HEK293T (cell line): ENCODE measurements at regions not wholly inside any gene's neighbourhood (a gene's known extent, or its start where the extent isn't known, plus 50 kb on each side); places are given as distances from the start of the nearest gene placed in this dataset.

Experiments
- CTCF ChIA-PET: fragments of 350-600 bp; formaldehyde crosslinking; extraction: SDS; loops from one replicate; lab custom pipeline; 2021; ENCODE audit warnings: antibody characterized with exemption, inconsistent platforms; lab: Yijun Ruan, JAX
- POLR2A ChIA-PET: fragments of 350-600 bp; formaldehyde crosslinking; extraction: SDS; loops from one replicate; lab custom pipeline; 2020; ENCODE audit warnings: antibody characterized with exemption, inconsistent platforms; lab: Yijun Ruan, JAX
- DNase-seq: peaks from one replicate; pipeline ENCODE4 v3.0.0; 2012; ENCODE audit warnings: mixed read lengths; ENCODE audit errors: extremely low spot score
- ARNT ChIP-seq: fragments of 450-650 bp; IDR thresholded peaks from 2 replicates; pipeline ENCODE4 v1.6.1; 2017; ENCODE audit warnings: mild to moderate bottlenecking
- BHLHE40 ChIP-seq: fragments of 450-650 bp; IDR thresholded peaks from 2 replicates; pipeline ENCODE4 v1.6.1; 2016; ENCODE audit warnings: mild to moderate bottlenecking, moderate library complexity, borderline replicate concordance
- CTBP1 ChIP-seq: fragments of 450-650 bp; IDR thresholded peaks from 2 replicates; pipeline ENCODE4 v1.6.1; 2016; ENCODE audit warnings: borderline replicate concordance
- ELF4 ChIP-seq: fragments of 450-650 bp; IDR thresholded peaks from 2 replicates; pipeline ENCODE4 v1.6.1; 2017; ENCODE audit warnings: antibody characterized with exemption
- FOXA1 ChIP-seq: fragments of 450-650 bp; IDR thresholded peaks from 2 replicates; pipeline ENCODE4 v1.6.1; 2016; ENCODE audit warnings: mild to moderate bottlenecking
- FOXK2 ChIP-seq: fragments of 450-650 bp; IDR thresholded peaks from 2 replicates; pipeline ENCODE4 v1.6.1; 2016; ENCODE audit warnings: mild to moderate bottlenecking
- FOXM1 ChIP-seq: fragments of 450-650 bp; IDR thresholded peaks from 2 replicates; pipeline ENCODE4 v1.6.1; 2017; ENCODE audit warnings: mild to moderate bottlenecking, borderline replicate concordance
- HDGF ChIP-seq: fragments of 450-650 bp; IDR thresholded peaks from 2 replicates; pipeline ENCODE4 v1.6.1; 2017; ENCODE audit warnings: antibody characterized with exemption, borderline replicate concordance
- L3MBTL2 ChIP-seq: fragments of 450-650 bp; conservative IDR thresholded peaks from 2 replicates; pipeline ENCODE4 v1.6.1; 2016; ENCODE audit warnings: mild to moderate bottlenecking
- LEF1 ChIP-seq: fragments of 450-650 bp; IDR thresholded peaks from 2 replicates; pipeline ENCODE4 v1.6.1; 2017; ENCODE audit warnings: mild to moderate bottlenecking, borderline replicate concordance
- NFRKB ChIP-seq: fragments of 450-650 bp; IDR thresholded peaks from 2 replicates; pipeline ENCODE4 v1.6.1; 2016; ENCODE audit warnings: mild to moderate bottlenecking, moderate library complexity
- SP1 ChIP-seq: fragments of 450-650 bp; IDR thresholded peaks from 2 replicates; pipeline ENCODE4 v1.6.1; 2017
- SUZ12 ChIP-seq: fragments of 450-650 bp; IDR thresholded peaks from 2 replicates; pipeline ENCODE4 v1.6.1; 2016; ENCODE audit warnings: mild to moderate bottlenecking
- TARDBP ChIP-seq: fragments of 450-650 bp; IDR thresholded peaks from 2 replicates; pipeline ENCODE4 v1.6.1; 2016
- ZNF384 ChIP-seq: fragments of 450-650 bp; IDR thresholded peaks from 2 replicates; pipeline ENCODE4 v1.6.1; 2016
- TF ChIP-seq, protein P1 (sequence below): fragments of 450-650 bp; IDR thresholded peaks from 2 replicates; pipeline ENCODE4 v1.6.1; 2016

DNA sequence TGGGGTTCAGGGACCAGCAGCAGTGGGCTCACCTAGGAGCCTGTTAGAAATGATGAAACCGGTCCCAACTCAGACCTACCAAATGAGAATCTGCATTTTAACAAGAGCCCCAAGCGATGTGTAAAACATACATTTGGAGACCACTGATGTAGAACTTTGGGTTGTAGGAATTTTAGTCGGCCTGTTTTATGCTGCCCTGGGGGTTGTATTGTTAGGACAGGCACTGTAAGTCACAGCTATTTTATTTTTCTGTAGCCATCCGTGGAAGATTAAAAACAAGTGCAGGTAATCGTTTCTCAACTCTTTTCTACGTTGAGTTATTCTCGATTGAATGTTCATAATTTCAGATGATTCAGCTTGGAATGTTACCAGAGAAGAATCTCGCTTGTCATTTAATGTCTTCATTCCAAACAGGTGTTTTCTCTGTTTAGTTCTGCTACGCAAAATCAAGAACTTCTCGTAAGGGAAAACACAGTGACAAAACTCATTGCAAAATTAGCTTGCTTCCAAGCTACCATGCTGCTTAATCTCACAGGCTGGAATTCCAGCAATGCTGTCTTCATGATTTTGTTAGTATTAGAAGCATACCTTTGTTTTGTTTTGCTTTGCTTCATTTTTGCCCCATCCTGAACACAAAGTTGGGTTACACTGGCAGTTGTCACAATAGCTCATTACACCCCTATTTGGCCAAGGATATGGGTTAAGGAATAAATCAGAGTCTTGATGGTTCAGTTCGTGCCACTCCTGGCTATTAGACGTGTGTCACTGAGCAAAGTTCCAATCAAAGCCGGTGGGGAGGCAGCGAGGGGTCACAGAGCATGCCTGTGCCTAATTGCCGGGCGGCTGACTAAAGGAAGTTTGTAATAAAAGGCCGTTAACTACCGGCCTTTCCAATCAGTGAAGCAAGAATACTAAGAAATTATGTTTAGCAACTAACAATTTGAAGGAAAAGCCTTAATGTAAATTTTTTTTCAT is 676.9 kb downstream of the GATA3 start:
- no peak for DNase-seq

DNA sequence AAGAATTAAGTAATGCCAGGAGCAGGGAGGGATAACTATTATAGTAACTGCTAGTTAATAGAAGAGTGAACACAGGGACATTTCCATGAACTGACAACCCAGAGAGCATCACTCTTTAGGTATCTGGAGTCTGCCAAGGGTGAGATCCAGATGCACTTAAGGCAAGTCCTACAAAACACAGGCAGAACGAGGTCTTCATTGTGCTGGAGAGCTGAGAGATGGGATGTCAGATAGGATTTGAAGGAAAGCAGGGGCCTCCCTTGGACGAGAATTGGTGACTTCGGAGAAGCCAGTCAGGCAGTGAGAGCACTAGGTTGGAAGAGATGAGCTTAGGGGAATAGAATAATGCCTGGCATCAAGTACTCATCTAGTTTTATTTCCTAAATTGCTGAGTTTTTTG is 684.5 kb downstream of the GATA3 start:
- ChIA-PET CTCF (no interaction called here), POLR2A (no interaction called here)
- no peak for TF ChIP-seq FOXM1
- TF ChIP-seq SP1 = no peak
- no peak for TF ChIP-seq NFRKB
- TF ChIP-seq LEF1 = no peak
- no peak for TF ChIP-seq FOXK2
- no peak for TF ChIP-seq L3MBTL2
- no peak for TF ChIP-seq HDGF
- no peak for TF ChIP-seq ZNF384
- TF ChIP-seq CTBP1 = no peak
- no peak for TF ChIP-seq SUZ12
- TF ChIP-seq BHLHE40 = no peak
- no peak for TF ChIP-seq ELF4
- TF ChIP-seq FOXA1 = no peak
- TF ChIP-seq, protein P1, sequence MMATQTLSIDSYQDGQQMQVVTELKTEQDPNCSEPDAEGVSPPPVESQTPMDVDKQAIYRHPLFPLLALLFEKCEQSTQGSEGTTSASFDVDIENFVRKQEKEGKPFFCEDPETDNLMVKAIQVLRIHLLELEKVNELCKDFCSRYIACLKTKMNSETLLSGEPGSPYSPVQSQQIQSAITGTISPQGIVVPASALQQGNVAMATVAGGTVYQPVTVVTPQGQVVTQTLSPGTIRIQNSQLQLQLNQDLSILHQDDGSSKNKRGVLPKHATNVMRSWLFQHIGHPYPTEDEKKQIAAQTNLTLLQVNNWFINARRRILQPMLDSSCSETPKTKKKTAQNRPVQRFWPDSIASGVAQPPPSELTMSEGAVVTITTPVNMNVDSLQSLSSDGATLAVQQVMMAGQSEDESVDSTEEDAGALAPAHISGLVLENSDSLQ = no peak
- no peak for TF ChIP-seq TARDBP
- no peak for TF ChIP-seq ARNT
- DNase-seq = no peak

More for the DNA sequence above, 676.9 kb downstream of the GATA3 start:
- ChIA-PET POLR2A (no interaction called here), CTCF (no interaction called here)
- TF ChIP-seq CTBP1 (no peak), ARNT (no peak), HDGF (no peak), FOXM1 (no peak), LEF1 (no peak), SP1 (no peak), TARDBP (no peak), ELF4 (no peak), NFRKB (no peak)
- TF ChIP-seq, protein P1 = no peak

DNA sequence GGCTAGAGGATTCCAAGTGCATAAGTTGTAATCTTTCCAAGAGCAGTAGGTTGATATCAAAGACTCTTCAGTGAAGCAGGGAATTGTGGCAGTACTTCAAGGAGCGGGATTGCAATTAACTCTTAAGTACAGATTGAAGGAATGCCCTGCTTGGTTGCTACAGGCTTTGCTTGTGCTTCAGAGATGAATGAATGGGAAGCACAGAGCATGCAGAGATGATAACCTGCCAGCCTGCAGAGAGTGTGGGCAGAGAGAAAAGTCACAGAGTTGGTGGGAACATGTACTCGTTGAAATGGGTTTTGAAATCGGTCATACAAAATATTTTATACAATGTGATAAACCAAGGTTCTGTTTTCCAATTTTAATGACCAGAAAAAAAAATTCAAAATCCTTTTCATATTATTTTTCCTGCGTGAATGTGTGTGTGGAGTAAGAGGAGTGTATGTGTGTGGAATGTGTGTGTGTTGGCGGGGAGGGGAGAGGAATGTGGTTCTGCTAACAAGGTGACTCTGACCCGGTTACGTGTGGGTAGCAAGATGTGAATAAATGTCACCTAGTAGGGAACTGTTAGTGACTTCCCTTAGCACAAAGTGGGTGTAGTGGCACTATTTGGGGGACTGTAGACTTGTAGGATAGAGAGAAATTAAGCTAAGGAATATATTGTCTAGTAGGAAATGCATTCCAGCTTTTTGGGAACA is 697.8 kb downstream of the GATA3 start:
- ChIA-PET CTCF (no interaction called here), POLR2A (no interaction called here)
- no peak for DNase-seq
- TF ChIP-seq SUZ12 (no peak), CTBP1 (no peak), LEF1 (no peak), ARNT (no peak), SP1 (no peak), FOXA1 (no peak), NFRKB (no peak), TARDBP (no peak)

DNA sequence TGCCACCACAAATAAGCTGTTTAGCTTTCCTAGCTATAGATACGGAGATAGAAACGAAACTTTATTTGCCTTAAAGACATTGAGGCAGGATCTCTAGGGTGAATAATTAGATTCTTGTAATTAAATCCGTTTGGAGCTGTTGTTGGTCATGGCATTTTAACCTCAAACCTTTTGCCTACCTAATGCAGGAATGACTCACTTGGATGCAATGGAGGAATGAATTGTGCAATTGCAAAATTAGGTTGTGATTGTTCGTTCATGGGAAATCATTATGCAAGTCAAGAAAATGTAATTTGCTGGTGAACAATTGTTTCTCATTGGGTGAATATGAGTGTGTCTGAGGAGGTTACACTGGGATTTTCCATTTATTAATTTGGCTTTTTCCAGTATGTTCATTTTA is 703.5 kb downstream of the GATA3 start:
- no peak for DNase-seq
- POLR2A ChIA-PET = no interaction called here
- TF ChIP-seq CTBP1 (no peak), FOXA1 (no peak), FOXM1 (no peak), LEF1 (no peak), BHLHE40 (no peak), ELF4 (no peak), SP1 (no peak), TARDBP (no peak), SUZ12 (no peak), NFRKB (no peak), L3MBTL2 (no peak), ARNT (no peak), FOXK2 (no peak), HDGF (no peak), ZNF384 (no peak)
- TF ChIP-seq, protein P1 = no peak
- CTCF ChIA-PET = no interaction called here

DNA sequence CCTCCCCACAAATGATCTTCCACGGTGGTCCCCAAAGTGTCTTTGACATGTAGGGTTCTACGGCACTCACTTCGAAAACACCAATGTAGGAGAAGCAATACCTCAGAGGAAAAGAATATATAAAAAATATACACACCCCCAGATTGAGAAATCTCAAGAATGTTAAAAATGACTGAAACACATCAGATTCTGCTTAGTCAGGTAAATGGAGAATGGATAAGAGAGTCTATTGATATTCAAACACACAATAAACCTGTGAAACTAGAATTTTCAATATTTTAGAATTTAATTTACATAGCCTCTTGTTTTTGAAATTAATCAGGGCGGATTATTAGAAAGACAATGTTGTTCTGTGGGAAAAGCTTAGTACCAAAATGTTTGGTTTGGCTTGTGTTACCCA is 712.4 kb downstream of the GATA3 start:
- no peak for DNase-seq
- TF ChIP-seq FOXA1 = no peak
- no peak for TF ChIP-seq BHLHE40
- TF ChIP-seq HDGF = no peak
- TF ChIP-seq LEF1 = no peak
- no peak for TF ChIP-seq CTBP1
- TF ChIP-seq, protein P1 = no peak
- TF ChIP-seq ZNF384 = no peak
- no peak for TF ChIP-seq FOXK2
- no peak for TF ChIP-seq TARDBP
- TF ChIP-seq NFRKB = no peak
- no peak for TF ChIP-seq ELF4
- TF ChIP-seq SUZ12 = no peak
- no peak for TF ChIP-seq FOXM1
- ChIA-PET POLR2A (no interaction called here), CTCF (no interaction called here)
